Upper lobe of left lung (tissue), 4 donors: ENCODE measurements at regions not wholly inside any gene's neighbourhood (a gene's known extent, or its start where the extent isn't known, plus 50 kb on each side); places are given as distances from the start of the nearest gene placed in this dataset.

ENCODE experiments used
- CTCF ChIP-seq, 6 experiments: fragments of 450-650 bp in 4 of 6; fragments of 200-600 bp in 2 of 6; sonication (generic) in 2 of 6; IDR thresholded peaks; one replicate each; pipeline ENCODE4 v1.5.1; 2016 to 2019; ENCODE audit warnings: antibody characterized with exemption in 6 of 6
- EP300 ChIP-seq, 4 donors: sonication (generic); formaldehyde crosslinking; IDR thresholded peaks; one replicate each; pipeline ENCODE4 v1.5.1; 2017; ENCODE audit warnings: antibody characterized with exemption in 4 of 4, control low read depth in 2 of 4

GRCh38 chr15:62619526-62619925, 423.0 kb upstream of the TPM1 start:
- TF ChIP-seq CTCF (IDR thresholded peaks at IDR 0.05) = no peak
- no peak for TF ChIP-seq EP300 (IDR thresholded peaks at IDR 0.05)
